ENCODE measurements at regions not wholly inside any gene's neighbourhood (a gene's known extent, or its start where the extent isn't known, plus 50 kb on each side); places are given as distances from the start of the nearest gene placed in this dataset.

- H3K27ac Mint-ChIP-seq, result no peak overlapping the region
- CTCF ChIA-PET, result no interaction called here
These were observed 86.7 kb upstream of the PAM start for GRCh38 chr5:102668220-102668932.

More at GRCh38 chr5:102668220-102668932, 86.7 kb upstream of the PAM start:
- no peak for ATAC-seq (ENCODE audit: low read depth)
- Histone ChIP-seq H3K36me3 (replicated peaks in 1 of 2; ENCODE audit: control extremely low read depth in 1 of 2, control insufficient read depth in 1 of 2, extremely low read depth in 1 of 2, insufficient read depth in 2 of 2, low read length in 1 of 2) (no peaks in the 10 kb centered on the region), H2AFZ (ENCODE audit: insufficient read depth, low read depth, low read length, poor library complexity, severe bottlenecking) (no peak overlapping the region), H3K4me1 (ENCODE audit: control insufficient read depth in 2 of 2, insufficient read depth in 2 of 2, low read length in 2 of 2) (no peaks in the 10 kb centered on the region), H3K79me2 (ENCODE audit: control insufficient read depth, insufficient read depth, low read length) (no peaks in the 10 kb centered on the region), H3K4me3 (ENCODE audit: control extremely low read depth in 1 of 5, extremely low read depth in 1 of 5, insufficient read depth in 1 of 5, low read depth in 2 of 5, low read length in 4 of 5) (no peak overlapping the region), H3K27ac (ENCODE audit: low read length in 2 of 2) (no peak overlapping the region), H3K27me3 (replicated peaks in 1 of 4; ENCODE audit: control extremely low read depth in 1 of 4, control insufficient read depth in 3 of 4, insufficient read depth in 4 of 4, low read length in 3 of 4) (no peaks in the 10 kb centered on the region), H3K9me3 (ENCODE audit: control extremely low read depth in 1 of 3, control insufficient read depth in 2 of 3, insufficient read depth in 1 of 3, low read length in 2 of 3) (no peaks in the 10 kb centered on the region), H4K20me1 (ENCODE audit: control insufficient read depth, insufficient read depth, low read length, poor library complexity, severe bottlenecking) (no peaks in the 10 kb centered on the region), H3K4me2 (replicated peaks; ENCODE audit: low read depth, low read length, poor library complexity, severe bottlenecking) (no peak overlapping the region), H3K9ac (ENCODE audit: low read length) (no peak overlapping the region)
- no peaks in the 10 kb centered on the region for H3K27me3 Mint-ChIP-seq
- intact Hi-C loops (cut with micrococcal nuclease), result no loop called here
- POLR2A ChIA-PET, result no interaction called here
- H3K9me3 Mint-ChIP-seq (ENCODE audit: insufficient read depth), result no peaks in the 10 kb centered on the region
- DNase-seq, result no peak
- TF ChIP-seq CTCF (IDR thresholded peaks at IDR 0.05) (no peak), EZH2 (IDR thresholded peaks at IDR 0.05; ENCODE audit: borderline replicate concordance, insufficient read depth, low read depth, low read length, poor library complexity, severe bottlenecking) (no peak)
- no peaks in the 10 kb centered on the region for H3K4me1 Mint-ChIP-seq
- no peak overlapping the region for H3K4me3 Mint-ChIP-seq
- 50% methylated on average over 1 of the region's 3 CpGs for WGBS (ENCODE audit: insufficient coverage)

Data from B cell (primary cell).